A549 (cell line): ENCODE measurements at regions not wholly inside any gene's neighbourhood (a gene's known extent, or its start where the extent isn't known, plus 50 kb on each side); places are given as distances from the start of the nearest gene placed in this dataset.

Source experiments
- CHD2 ChIP-seq: fragments of 150-350 bp; IDR thresholded peaks from 2 replicates; pipeline ENCODE4 v1.6.1; 2014; ENCODE audit warnings: low read length; ENCODE audit not compliant: partially characterized antibody
- CTCF ChIP-seq: fragments of >200 bp; sonication (Bioruptor Twin); formaldehyde crosslinking; IDR thresholded peaks from 3 replicates; pipeline ENCODE4 v1.5.1; 2016
- ELK1 ChIP-seq: fragments of 150-350 bp; IDR thresholded peaks from 2 replicates; pipeline ENCODE4 v1.6.1; 2014; ENCODE audit warnings: low read depth, mild to moderate bottlenecking, low read length
- MAX ChIP-seq: IDR thresholded peaks from 2 replicates; pipeline ENCODE4 v1.6.1; 2012
- NPAS2 ChIP-seq: fragments of 250-450 bp; sonication (Bioruptor Pico); IDR thresholded peaks from 2 replicates; pipeline ENCODE4 v1.8.0; 2022; ENCODE audit warnings: mild to moderate bottlenecking, moderate library complexity, borderline replicate concordance
- POLR2A ChIP-seq: IDR thresholded peaks from 2 replicates; pipeline ENCODE4 v1.6.1; 2012; ENCODE audit warnings: mild to moderate bottlenecking, low read length
- REST ChIP-seq: fragments of 200-600 bp; sonication (generic); IDR thresholded peaks from 2 replicates; pipeline ENCODE4 v1.6.1; 2016; ENCODE audit warnings: antibody characterized with exemption, mild to moderate bottlenecking, moderate library complexity
- RFX5 ChIP-seq: fragments of 450-650 bp; IDR thresholded peaks from 2 replicates; pipeline ENCODE4 v1.7.1; 2014; ENCODE audit warnings: antibody characterized with exemption, mild to moderate bottlenecking, moderate library complexity
- ZFP36 ChIP-seq: fragments of 450-650 bp; IDR thresholded peaks from 2 replicates; pipeline ENCODE4 v1.6.1; 2014; ENCODE audit warnings: borderline replicate concordance; ENCODE audit not compliant: partially characterized antibody

DNA sequence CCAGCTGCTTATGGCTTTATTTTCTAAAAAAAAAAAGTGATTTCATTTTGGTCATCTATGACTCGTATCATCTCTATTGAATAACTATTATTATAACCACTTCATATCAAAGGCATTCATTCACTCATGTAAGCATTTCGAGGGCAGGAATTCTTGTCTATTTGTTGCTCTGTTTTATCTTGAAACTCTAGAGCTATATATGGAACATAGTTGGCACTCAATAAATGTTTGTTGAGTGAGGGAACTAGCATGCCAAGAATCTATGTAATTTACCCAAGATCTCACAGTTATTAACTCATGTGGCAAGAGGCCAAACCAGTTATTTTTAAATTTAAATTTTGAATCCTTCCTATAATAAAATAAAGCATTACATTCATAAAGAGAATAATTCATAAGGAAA, 470.1 kb downstream of the TMX3 start:
- no peak for TF ChIP-seq CHD2
- no peak for TF ChIP-seq REST
- TF ChIP-seq CTCF, result no peak
- TF ChIP-seq ZFP36, result no peak
- TF ChIP-seq POLR2A, result no peak
- no peak for TF ChIP-seq NPAS2 (CRISPR knock-in tag)
- no peak for TF ChIP-seq RFX5
- TF ChIP-seq ELK1, result no peak
- TF ChIP-seq MAX, result no peak
